ENCODE measurements at regions not wholly inside any gene's neighbourhood (a gene's known extent, or its start where the extent isn't known, plus 50 kb on each side); places are given as distances from the start of the nearest gene placed in this dataset.

DNA sequence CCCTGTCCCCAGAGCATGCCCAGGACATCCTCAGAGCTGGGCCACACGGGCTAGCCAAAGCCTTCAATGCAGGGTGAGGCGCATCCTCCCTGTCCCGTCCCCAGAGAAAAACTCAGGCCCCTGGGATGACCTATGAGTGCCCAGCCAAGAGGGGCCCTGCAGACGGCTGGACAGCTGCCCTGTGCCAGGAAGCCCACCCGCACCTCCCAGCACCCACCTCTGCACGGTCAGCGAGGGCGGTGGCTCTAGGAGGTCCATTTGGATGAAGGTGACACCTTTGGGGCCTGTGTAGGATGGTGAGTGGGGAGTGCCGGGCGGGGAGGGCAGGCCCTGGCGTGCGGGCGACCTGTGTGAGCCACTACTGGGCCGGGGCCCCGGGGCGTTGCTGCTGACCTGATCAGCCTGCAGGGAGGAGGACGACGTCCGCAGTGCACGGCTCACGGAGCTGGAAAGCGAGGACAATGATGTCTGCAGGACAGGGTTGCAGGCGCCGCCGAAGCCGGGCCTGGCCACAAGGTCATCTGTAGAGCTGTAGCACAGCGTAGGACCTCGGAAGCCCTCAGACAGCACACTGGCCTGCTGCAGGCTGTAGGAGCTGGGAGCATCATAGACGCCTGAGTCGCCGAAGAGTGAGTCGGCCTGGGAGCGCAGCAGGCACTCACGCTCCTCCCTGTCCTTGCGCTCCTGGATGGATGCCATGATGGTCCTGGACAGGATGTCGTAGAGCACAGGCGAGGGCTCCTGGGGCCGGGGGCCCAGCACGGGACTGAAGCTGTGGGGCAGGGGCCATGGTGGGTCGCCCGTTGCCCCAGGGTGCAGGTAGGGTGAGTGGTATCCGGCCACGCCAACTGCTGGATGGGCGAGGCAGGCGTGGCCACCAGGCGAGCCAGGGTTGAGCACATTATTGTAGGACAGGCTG is 180.5 kb downstream of the IGLL1 start:
- Histone ChIP-seq H3K27me3 (ENCODE audit: insufficient read depth, low read length) (no peaks in the 10 kb centered on the region), H3K36me3 (ENCODE audit: insufficient read depth, low read length) (no peaks in the 10 kb centered on the region), H3K27ac (ENCODE audit: low read depth, low read length) (no peak overlapping the region), H3K79me2 (ENCODE audit: control insufficient read depth, insufficient read depth, low read length, unreplicated experiment) (no peaks in the 10 kb centered on the region), H2AFZ (ENCODE audit: low read length, unreplicated experiment) (no peak overlapping the region), H3K4me1 (ENCODE audit: control insufficient read depth, insufficient read depth, low read length, unreplicated experiment) (no peaks in the 10 kb centered on the region), H3K4me3 (ENCODE audit: low read depth, low read length) (no peak overlapping the region)

DNA sequence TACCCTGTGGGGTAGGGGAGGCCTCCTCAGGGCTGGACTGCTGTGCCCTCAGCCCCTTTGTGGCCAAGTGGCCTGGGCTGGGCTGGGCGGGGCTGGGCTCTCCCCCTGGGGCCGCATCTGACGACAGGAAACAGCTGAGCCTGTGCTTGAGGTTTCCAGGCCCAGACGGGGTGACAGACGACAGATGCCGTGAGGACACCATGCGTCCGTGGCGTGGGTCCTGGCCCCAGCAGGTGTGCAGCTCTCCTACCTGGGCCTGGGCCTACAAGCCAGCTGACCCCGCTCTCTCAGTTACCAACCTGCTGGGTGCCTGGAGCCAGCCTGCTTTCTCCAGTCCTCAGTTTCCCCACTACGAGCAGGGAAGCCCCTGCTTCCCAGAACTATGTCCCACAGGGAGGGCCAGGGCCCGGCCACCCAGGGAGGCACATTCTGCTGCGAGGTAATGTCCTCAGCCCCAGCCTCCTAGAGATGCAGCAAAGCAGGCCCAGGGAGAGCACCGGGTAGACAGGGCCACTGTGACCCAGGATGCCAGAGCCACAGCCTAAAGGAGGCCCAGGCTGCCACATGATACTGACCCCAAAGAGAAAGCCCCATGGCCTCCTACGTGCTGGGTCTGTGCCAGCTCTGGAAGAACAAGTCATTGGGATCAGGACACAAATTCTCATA is 181.3 kb downstream of the IGLL1 start:
- H3K4me1 ChIP-seq (ENCODE audit: control insufficient read depth, insufficient read depth, low read length, unreplicated experiment) = no peaks in the 10 kb centered on the region
- no peaks in the 10 kb centered on the region for H3K79me2 ChIP-seq (ENCODE audit: control insufficient read depth, insufficient read depth, low read length, unreplicated experiment)
- H3K27me3 ChIP-seq (ENCODE audit: insufficient read depth, low read length) = no peaks in the 10 kb centered on the region
- H3K4me3 ChIP-seq (ENCODE audit: low read depth, low read length) = no peak overlapping the region
- no peak overlapping the region for H3K27ac ChIP-seq (ENCODE audit: low read depth, low read length)
- no peak overlapping the region for H2AFZ ChIP-seq (ENCODE audit: low read length, unreplicated experiment)
- no peaks in the 10 kb centered on the region for H3K36me3 ChIP-seq (ENCODE audit: insufficient read depth, low read length)

DNA sequence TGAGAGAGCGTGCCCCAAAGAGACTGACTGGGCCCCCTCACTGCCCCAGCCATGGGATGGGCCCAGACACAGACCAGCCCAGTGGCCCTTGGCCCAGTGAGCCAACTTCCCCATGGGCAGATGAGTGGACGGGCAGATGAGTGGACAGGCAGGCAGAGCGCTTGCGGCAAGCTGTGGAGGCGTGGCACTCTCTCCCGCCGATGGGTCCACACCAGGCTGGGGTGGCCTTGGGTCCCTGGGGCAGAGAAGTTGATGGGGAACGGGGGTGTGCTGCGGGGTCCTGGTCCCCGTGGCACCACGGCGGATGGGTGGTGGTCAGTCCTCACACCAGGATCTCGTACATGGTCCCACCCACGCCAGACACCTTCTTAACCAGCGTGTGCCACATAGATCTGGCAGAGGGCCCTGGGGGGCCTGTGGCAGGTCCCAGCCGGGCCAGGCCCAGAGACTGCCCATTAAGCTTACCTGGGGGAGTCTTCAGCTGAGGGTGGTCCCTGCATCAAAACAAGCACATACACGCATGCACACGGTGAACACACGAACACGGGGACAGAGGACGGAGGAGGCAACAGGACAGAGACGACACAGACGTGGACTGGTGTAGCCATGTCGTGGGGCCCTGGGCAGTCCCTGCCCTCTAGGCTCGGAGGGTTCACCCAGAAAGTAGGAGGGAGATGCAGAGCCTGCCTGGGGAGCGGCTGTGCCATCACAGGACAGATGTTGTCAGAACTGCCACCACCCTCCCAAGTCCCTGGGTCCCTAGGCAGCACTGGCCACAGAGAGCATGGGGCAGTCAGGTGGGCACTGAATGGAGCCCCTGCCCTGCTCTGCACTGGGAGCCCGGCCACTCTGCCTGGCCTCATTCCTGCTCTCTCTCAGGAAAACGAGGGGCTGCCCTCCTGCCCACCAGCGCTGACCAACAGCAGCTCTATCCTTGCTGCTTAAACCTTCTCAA is 182.2 kb downstream of the IGLL1 start:
- no peaks in the 10 kb centered on the region for H3K79me2 ChIP-seq (ENCODE audit: control insufficient read depth, insufficient read depth, low read length, unreplicated experiment)
- no peaks in the 10 kb centered on the region for H3K4me1 ChIP-seq (ENCODE audit: control insufficient read depth, insufficient read depth, low read length, unreplicated experiment)
- H3K27ac ChIP-seq (ENCODE audit: low read depth, low read length) = no peak overlapping the region
- H2AFZ ChIP-seq (ENCODE audit: low read length, unreplicated experiment) = no peak overlapping the region
- H3K4me3 ChIP-seq (ENCODE audit: low read depth, low read length) = no peak overlapping the region
- H3K27me3 ChIP-seq (ENCODE audit: insufficient read depth, low read length) = no peaks in the 10 kb centered on the region
- no peaks in the 10 kb centered on the region for H3K36me3 ChIP-seq (ENCODE audit: insufficient read depth, low read length)

DNA sequence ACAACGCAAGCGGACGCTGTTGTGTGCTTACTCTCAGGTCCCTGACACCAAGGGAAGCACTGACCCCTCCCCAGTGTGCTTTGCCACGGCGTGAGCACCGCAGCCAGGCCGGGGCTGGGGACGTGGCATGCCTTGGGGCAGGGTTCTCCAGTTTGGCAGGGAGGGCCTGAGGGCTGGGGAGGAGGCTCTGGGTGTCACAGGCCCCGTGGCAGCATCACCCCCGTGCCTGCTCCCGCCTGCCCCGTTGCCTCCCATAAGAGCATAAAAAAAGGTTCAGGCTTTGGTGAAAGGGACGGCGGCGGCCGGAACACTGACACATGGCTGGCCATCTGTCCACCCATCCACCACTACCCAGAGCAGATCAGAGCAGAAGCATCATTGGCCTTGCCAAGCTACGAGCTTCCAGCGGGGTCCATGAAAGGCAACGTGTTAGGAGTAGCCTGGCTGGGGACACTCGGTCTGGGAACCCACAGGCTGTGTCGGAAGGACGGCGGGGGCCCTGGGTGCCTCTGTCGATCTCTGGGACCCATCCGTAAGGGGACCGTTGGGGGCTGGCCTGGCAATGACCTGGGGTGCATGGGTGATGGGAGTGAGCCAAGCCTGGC is 183.0 kb downstream of the IGLL1 start:
- Histone ChIP-seq H3K27ac (ENCODE audit: low read depth, low read length) (no peak overlapping the region), H3K4me1 (ENCODE audit: control insufficient read depth, insufficient read depth, low read length, unreplicated experiment) (no peaks in the 10 kb centered on the region), H3K4me3 (ENCODE audit: low read depth, low read length) (no peak overlapping the region)

DNA sequence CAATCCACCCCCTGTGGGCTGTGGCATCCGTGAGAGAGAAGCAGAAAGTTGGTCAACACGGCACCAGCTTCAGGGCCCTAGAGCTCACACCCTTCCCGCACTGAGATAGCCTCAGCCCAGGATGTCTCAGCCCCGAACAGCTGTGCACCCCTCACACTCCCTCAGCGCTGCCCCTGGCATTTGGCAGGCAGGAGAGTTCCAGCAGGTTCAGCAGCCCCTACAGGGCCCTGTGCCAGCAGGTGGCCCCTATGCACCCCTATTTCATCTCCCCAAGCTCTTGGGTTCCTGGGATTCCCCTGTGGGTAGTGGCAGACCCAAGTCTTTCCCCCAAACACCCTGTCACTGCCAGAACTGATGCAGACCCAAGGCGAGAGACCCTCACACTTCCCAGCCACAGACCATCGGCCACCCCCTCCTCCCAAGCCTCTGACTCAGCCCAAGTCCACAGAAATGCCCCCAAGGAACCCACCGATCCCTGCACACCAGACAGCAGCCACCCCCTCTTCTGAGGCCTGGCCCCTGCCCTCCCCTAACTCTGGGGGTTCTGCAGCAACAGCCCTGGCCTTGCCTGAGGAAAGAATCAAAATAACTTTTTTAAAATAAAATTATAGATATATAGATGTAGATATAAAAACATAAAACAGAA is 183.6 kb downstream of the IGLL1 start:
- no peaks in the 10 kb centered on the region for H3K36me3 ChIP-seq (ENCODE audit: insufficient read depth, low read length)
- no peaks in the 10 kb centered on the region for H3K4me1 ChIP-seq (ENCODE audit: control insufficient read depth, insufficient read depth, low read length, unreplicated experiment)
- no peaks in the 10 kb centered on the region for H3K27me3 ChIP-seq (ENCODE audit: insufficient read depth, low read length)
- H2AFZ ChIP-seq (ENCODE audit: low read length, unreplicated experiment) = no peak overlapping the region
- no peak overlapping the region for H3K4me3 ChIP-seq (ENCODE audit: low read depth, low read length)
- no peak overlapping the region for H3K27ac ChIP-seq (ENCODE audit: low read depth, low read length)
- H3K79me2 ChIP-seq (ENCODE audit: control insufficient read depth, insufficient read depth, low read length, unreplicated experiment) = no peaks in the 10 kb centered on the region

More for the DNA sequence above, 183.0 kb downstream of the IGLL1 start:
- H3K27me3 ChIP-seq (ENCODE audit: insufficient read depth, low read length) = no peaks in the 10 kb centered on the region
- no peaks in the 10 kb centered on the region for H3K36me3 ChIP-seq (ENCODE audit: insufficient read depth, low read length)
- H2AFZ ChIP-seq (ENCODE audit: low read length, unreplicated experiment) = no peak overlapping the region
- no peaks in the 10 kb centered on the region for H3K79me2 ChIP-seq (ENCODE audit: control insufficient read depth, insufficient read depth, low read length, unreplicated experiment)

- no peak overlapping the region for H2AFZ ChIP-seq (ENCODE audit: low read length, unreplicated experiment)
- no peak overlapping the region for H3K4me3 ChIP-seq (ENCODE audit: low read depth, low read length)
- H3K27me3 ChIP-seq (ENCODE audit: insufficient read depth, low read length) = no peaks in the 10 kb centered on the region
- H3K4me1 ChIP-seq (ENCODE audit: control insufficient read depth, insufficient read depth, low read length, unreplicated experiment) = no peaks in the 10 kb centered on the region
- no peaks in the 10 kb centered on the region for H3K79me2 ChIP-seq (ENCODE audit: control insufficient read depth, insufficient read depth, low read length, unreplicated experiment)
- H3K27ac ChIP-seq (ENCODE audit: low read depth, low read length) = no peak overlapping the region
- no peaks in the 10 kb centered on the region for H3K36me3 ChIP-seq (ENCODE audit: insufficient read depth, low read length)
Measured at GRCh38 chr22:23395530-23396361, 184.3 kb downstream of the IGLL1 start.

DNA sequence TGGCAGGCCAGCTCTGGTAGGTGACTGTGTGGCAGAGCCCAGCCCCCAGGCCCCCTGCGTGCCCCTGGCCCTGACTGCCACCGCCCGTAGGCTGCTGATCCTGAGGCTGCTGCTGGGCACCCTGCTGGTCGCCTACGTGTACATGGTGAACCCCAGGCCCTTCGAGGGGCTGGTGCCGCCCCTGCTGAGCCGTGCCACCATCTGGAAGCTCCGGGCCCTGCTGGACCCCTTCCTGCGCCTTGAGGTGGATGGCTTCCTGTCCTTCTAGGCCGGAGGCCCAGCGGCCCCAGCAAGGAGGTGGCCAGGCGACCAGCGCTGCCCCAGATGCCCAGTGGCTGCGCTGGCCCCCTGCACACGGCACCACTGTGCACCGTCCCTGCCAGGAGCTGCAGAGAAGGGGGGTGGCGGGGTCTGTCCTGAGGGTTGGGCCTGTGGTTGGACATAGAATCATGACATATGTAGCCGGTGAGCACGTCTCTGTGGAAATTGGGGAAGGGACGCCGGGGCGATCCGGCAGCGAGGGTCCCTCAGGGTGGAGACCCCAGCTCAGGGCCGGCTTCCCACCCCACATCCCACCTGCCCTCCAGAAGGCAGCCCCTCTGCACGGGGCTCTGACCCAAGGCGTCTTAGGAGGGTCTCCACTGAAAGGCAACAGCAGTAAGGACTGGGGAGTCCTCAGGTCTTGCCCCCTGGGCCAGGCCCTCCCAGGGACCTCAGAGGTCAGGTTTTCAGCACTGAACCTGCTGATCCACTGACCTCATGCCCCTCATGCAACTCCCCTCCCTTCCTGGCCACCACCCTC is 185.4 kb downstream of the IGLL1 start:
- no peaks in the 10 kb centered on the region for H3K27me3 ChIP-seq (ENCODE audit: insufficient read depth, low read length)
- no peaks in the 10 kb centered on the region for H3K36me3 ChIP-seq (ENCODE audit: insufficient read depth, low read length)
- no peak overlapping the region for H2AFZ ChIP-seq (ENCODE audit: low read length, unreplicated experiment)
- no peak overlapping the region for H3K4me3 ChIP-seq (ENCODE audit: low read depth, low read length)
- H3K4me1 ChIP-seq (ENCODE audit: control insufficient read depth, insufficient read depth, low read length, unreplicated experiment) = no peaks in the 10 kb centered on the region
- H3K79me2 ChIP-seq (ENCODE audit: control insufficient read depth, insufficient read depth, low read length, unreplicated experiment) = no peaks in the 10 kb centered on the region
- H3K27ac ChIP-seq (ENCODE audit: low read depth, low read length) = no peak overlapping the region

- Histone ChIP-seq H3K4me1 (ENCODE audit: control insufficient read depth, insufficient read depth, low read length, unreplicated experiment) (no peaks in the 10 kb centered on the region), H3K4me3 (ENCODE audit: low read depth, low read length) (no peak overlapping the region), H3K27ac (ENCODE audit: low read depth, low read length) (no peak overlapping the region)
Measured at GRCh38 chr22:23393721-23394320, 186.3 kb downstream of the IGLL1 start.

More at GRCh38 chr22:23393721-23394320, 186.3 kb downstream of the IGLL1 start:
- H2AFZ ChIP-seq (ENCODE audit: low read length, unreplicated experiment) = no peak overlapping the region
- H3K36me3 ChIP-seq (ENCODE audit: insufficient read depth, low read length) = no peaks in the 10 kb centered on the region
- no peaks in the 10 kb centered on the region for H3K27me3 ChIP-seq (ENCODE audit: insufficient read depth, low read length)
- H3K79me2 ChIP-seq (ENCODE audit: control insufficient read depth, insufficient read depth, low read length, unreplicated experiment) = no peaks in the 10 kb centered on the region
